Left cardiac atrium (tissue), 4 donors: ENCODE measurements at regions not wholly inside any gene's neighbourhood (a gene's known extent, or its start where the extent isn't known, plus 50 kb on each side); places are given as distances from the start of the nearest gene placed in this dataset.
"Not testable (repeated sequence)": the region's sequence is repeated elsewhere in the genome, so short reads cannot be mapped to it uniquely, and the experiment has no call there.

ENCODE experiments used
- ATAC-seq, 2 donors: fragments of 200-7000 bp; cut with Tn5 transposase; one replicate each; pipeline ENCODE4 v1.9.1; 2020; ENCODE audit warnings: mild to moderate bottlenecking in 2 of 2, moderate library complexity in 2 of 2
- DNase-seq: peaks from one replicate; pipeline ENCODE4 v3.0.0-alpha.2; 2020
- intact Hi-C, 2 donors: fragments of 100-400 bp; cut with DNase I; formaldehyde crosslinking; loops; one replicate each; pipeline versions ENCODE4 v1.14.1 to v1.15.1; 2022 to 2023
- donor health status: DM: no; HTN: yes; CAD: no.
- donor health status: DM: no; HTN: yes; CAD: no; lungs with severe emphysema.
- donor health status: DM: yes; HTN: yes; CAD: no.
- donor health status: Dilated cardiomyopathy.

GRCh38 chr5:40258222-40258621, 421.5 kb upstream of the PTGER4 start:
- intact Hi-C loops: no loop called here
- DNase-seq (no peak), ATAC-seq (no peak)

- ATAC-seq (no peak), DNase-seq (no peak)
- intact Hi-C loops: no loop called here
Measured at GRCh38 chr5:40240671-40241070, 439.0 kb upstream of the PTGER4 start.

- intact Hi-C loops: no loop called here
- DNase-seq (no peak), ATAC-seq (no peak)
Measured at GRCh38 chr5:40240111-40240510, 439.6 kb upstream of the PTGER4 start.

- ATAC-seq: no peak
Measured at GRCh38 chr5:40238066-40238745, 441.5 kb upstream of the PTGER4 start.

GRCh38 chr5:40235471-40236400, 444.0 kb upstream of the PTGER4 start:
- intact Hi-C loops: no loop called here
- ATAC-seq (no peak), DNase-seq (no peak)

More at GRCh38 chr5:40238066-40238745, 441.5 kb upstream of the PTGER4 start:
- intact Hi-C loops: no loop called here
- DNase-seq: no peak

- DNase-seq: no peak
- intact Hi-C loops: no loop called here
- no peak for ATAC-seq
Measured at GRCh38 chr5:40233268-40233667, 446.4 kb upstream of the PTGER4 start.

GRCh38 chr5:40227931-40228330, 451.8 kb upstream of the PTGER4 start:
- intact Hi-C loops: no loop called here
- DNase-seq: no peak
- no peak for ATAC-seq

- intact Hi-C loops: no loop called here
- ATAC-seq (no peak), DNase-seq (no peak)
Measured at GRCh38 chr5:40227366-40227765, 452.3 kb upstream of the PTGER4 start.

GRCh38 chr5:40226906-40227305, 452.8 kb upstream of the PTGER4 start:
- DNase-seq: no peak
- intact Hi-C loops: no loop called here
- ATAC-seq: no peak

- ATAC-seq, DNase-seq, intact Hi-C loops: not testable (repeated sequence)
Measured at GRCh38 chr5:40225147-40225546, 454.6 kb upstream of the PTGER4 start.

GRCh38 chr5:40224421-40224820, 455.3 kb upstream of the PTGER4 start:
- intact Hi-C loops: no loop called here

GRCh38 chr5:40223884-40224402, 455.8 kb upstream of the PTGER4 start:
- intact Hi-C loops: no loop called here
- DNase-seq: no peak
- ATAC-seq: no peak

More at GRCh38 chr5:40224421-40224820, 455.3 kb upstream of the PTGER4 start:
- no peak for DNase-seq
- ATAC-seq: no peak

- intact Hi-C loops: no loop called here
- no peak for DNase-seq
- no peak for ATAC-seq
Measured at GRCh38 chr5:40221796-40222195, 457.9 kb upstream of the PTGER4 start.

GRCh38 chr5:40221255-40221654, 458.5 kb upstream of the PTGER4 start:
- DNase-seq (no peak), ATAC-seq (no peak)
- intact Hi-C loops: no loop called here

- DNase-seq (no peak), ATAC-seq (no peak)
- intact Hi-C loops: no loop called here
Measured at GRCh38 chr5:40220260-40220659, 459.5 kb upstream of the PTGER4 start.

GRCh38 chr5:40217553-40217952, 462.2 kb upstream of the PTGER4 start:
- ATAC-seq (no peak), DNase-seq (no peak)
- intact Hi-C loops: no loop called here

- intact Hi-C loops: no loop called here
- ATAC-seq: no peak
- no peak for DNase-seq
Measured at GRCh38 chr5:40210694-40211093, 469.0 kb upstream of the PTGER4 start.

GRCh38 chr5:40206030-40206429, 473.7 kb upstream of the PTGER4 start:
- ATAC-seq: no peak
- intact Hi-C loops: no loop called here
- DNase-seq: no peak

GRCh38 chr5:40204144-40204543, 475.6 kb upstream of the PTGER4 start:
- intact Hi-C loops: no loop called here
- ATAC-seq (no peak), DNase-seq (no peak)

GRCh38 chr5:40202814-40203440, 476.8 kb upstream of the PTGER4 start:
- DNase-seq (no peak), ATAC-seq (no peak)
- intact Hi-C loops: no loop called here
